ENCODE measurements at regions not wholly inside any gene's neighbourhood (a gene's known extent, or its start where the extent isn't known, plus 50 kb on each side); places are given as distances from the start of the nearest gene placed in this dataset.

DNA sequence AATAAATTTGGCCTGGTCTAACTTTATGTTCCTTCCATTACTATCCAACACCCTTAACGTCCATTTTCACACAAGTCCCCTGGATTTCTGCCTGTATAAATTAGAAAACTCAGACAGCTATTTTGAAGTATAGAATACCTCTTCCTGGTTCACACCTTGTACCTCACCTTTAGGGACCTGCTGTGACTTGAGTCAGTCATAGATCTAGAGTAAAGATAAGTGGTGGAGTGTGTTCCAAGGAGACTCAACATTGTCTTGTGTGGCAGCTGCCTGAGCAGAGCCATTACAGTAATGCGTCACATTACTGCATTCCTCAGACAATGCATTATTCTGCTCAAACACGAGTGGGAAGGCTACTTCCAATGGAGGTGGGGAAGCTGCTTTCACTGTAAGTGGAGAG, 513.9 kb downstream of the ADRA2A start:
- DNase-seq (no peak), ATAC-seq (no peak)
- Mint-ChIP-seq H3K27ac (no peak overlapping the region), H3K9me3 (peaks cover 0 to 3% (median 0%) of the 10 kb centered on the region in 11 donors), H3K4me3 (no peak overlapping the region), H3K36me3 (no peaks in the 10 kb centered on the region), H3K4me1 (no peaks in the 10 kb centered on the region), H3K27me3 (peaks cover 0 to 11% (median 0%) of the 10 kb centered on the region in 5 donors)
- intact Hi-C loops (cut with micrococcal nuclease), result loop anchor here in 1 of 2 donors (10.0 kb wide), 1 partner anchor 846 kb away; no protein-coding TSS in a partner anchor
- Histone ChIP-seq H3K27me3 (ENCODE audit: control insufficient read depth in 2 of 2, insufficient read depth in 2 of 2, low read length in 2 of 2) (no peaks in the 10 kb centered on the region), H3K4me3 (ENCODE audit: low read length) (no peak overlapping the region), H3K27ac (ENCODE audit: low read depth, low read length) (no peak overlapping the region), H3K9me3 (ENCODE audit: control insufficient read depth in 2 of 3, low read length in 3 of 3) (no peaks in the 10 kb centered on the region), H3K36me3 (ENCODE audit: control insufficient read depth in 2 of 3, insufficient read depth in 3 of 3, low read length in 3 of 3) (no peaks in the 10 kb centered on the region), H3K4me1 (ENCODE audit: control insufficient read depth in 2 of 2, insufficient read depth in 2 of 2, low read length in 2 of 2) (no peaks in the 10 kb centered on the region)
- ChIA-PET POLR2A (no interaction called here), CTCF (no interaction called here)

DNA sequence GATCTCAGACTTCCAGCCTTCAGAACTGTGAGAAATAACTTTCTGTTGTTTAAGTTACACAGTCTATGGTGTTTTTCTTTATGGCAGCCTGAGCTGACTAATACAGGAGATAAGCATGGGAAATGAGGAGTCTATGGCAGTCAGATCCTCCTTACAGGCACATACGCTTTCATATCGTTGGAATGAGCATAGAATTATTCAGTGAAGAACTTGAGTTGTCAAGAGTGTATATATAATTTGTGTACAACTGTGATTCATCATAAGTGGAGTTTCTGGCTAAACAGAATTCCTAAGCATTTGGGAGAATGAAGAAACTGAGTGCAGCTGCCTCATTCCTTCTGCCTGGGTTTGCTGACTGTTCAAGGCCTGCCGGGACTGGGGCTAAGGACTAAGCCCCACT, 516.7 kb downstream of the ADRA2A start:
- Histone ChIP-seq H3K27ac (ENCODE audit: low read depth, low read length) (no peak overlapping the region), H3K9me3 (ENCODE audit: control insufficient read depth in 2 of 3, low read length in 3 of 3) (no peaks in the 10 kb centered on the region), H3K36me3 (ENCODE audit: control insufficient read depth in 2 of 3, insufficient read depth in 3 of 3, low read length in 3 of 3) (no peaks in the 10 kb centered on the region), H3K4me3 (ENCODE audit: low read length) (no peak overlapping the region), H3K4me1 (ENCODE audit: control insufficient read depth in 2 of 2, insufficient read depth in 2 of 2, low read length in 2 of 2) (no peaks in the 10 kb centered on the region), H3K27me3 (ENCODE audit: control insufficient read depth in 2 of 2, insufficient read depth in 2 of 2, low read length in 2 of 2) (no peaks in the 10 kb centered on the region)
- CTCF ChIA-PET, result no interaction called here
- DNase-seq (no peak), ATAC-seq (no peak)
- H3K4me1 Mint-ChIP-seq, result no peaks in the 10 kb centered on the region
- H3K4me3 Mint-ChIP-seq, result no peak overlapping the region
- peaks cover 0 to 15% (median 3%) of the 10 kb centered on the region in 5 donors for H3K27me3 Mint-ChIP-seq
- intact Hi-C loops (cut with micrococcal nuclease), result loop anchor here in 1 of 2 donors (10.0 kb wide), 1 partner anchor 849 kb away; no protein-coding TSS in a partner anchor
- H3K9me3 Mint-ChIP-seq, result peaks cover 0 to 3% (median 0%) of the 10 kb centered on the region in 11 donors
- POLR2A ChIA-PET, result no interaction called here
- no peaks in the 10 kb centered on the region for H3K36me3 Mint-ChIP-seq
- H3K27ac Mint-ChIP-seq, result no peak overlapping the region

GRCh38 chr10:111595173-111595572, 518.3 kb downstream of the ADRA2A start:
- DNase-seq (no peak), ATAC-seq (no peak)
- ChIA-PET CTCF (no interaction called here), POLR2A (no interaction called here)
- Mint-ChIP-seq H3K4me3 (no peak overlapping the region), H3K36me3 (no peaks in the 10 kb centered on the region), H3K27ac (no peak overlapping the region), H3K4me1 (no peaks in the 10 kb centered on the region), H3K9me3 (peaks cover 0 to 3% (median 0%) of the 10 kb centered on the region in 11 donors), H3K27me3 (peaks cover 0 to 16% (median 10%) of the 10 kb centered on the region in 5 donors)
- Histone ChIP-seq H3K36me3 (ENCODE audit: control insufficient read depth in 2 of 3, insufficient read depth in 3 of 3, low read length in 3 of 3) (no peaks in the 10 kb centered on the region), H3K27me3 (ENCODE audit: control insufficient read depth in 2 of 2, insufficient read depth in 2 of 2, low read length in 2 of 2) (no peaks in the 10 kb centered on the region), H3K4me1 (ENCODE audit: control insufficient read depth in 2 of 2, insufficient read depth in 2 of 2, low read length in 2 of 2) (no peaks in the 10 kb centered on the region), H3K9me3 (ENCODE audit: control insufficient read depth in 2 of 3, low read length in 3 of 3) (no peaks in the 10 kb centered on the region), H3K27ac (ENCODE audit: low read depth, low read length) (no peak overlapping the region), H3K4me3 (ENCODE audit: low read length) (no peak overlapping the region)
- intact Hi-C loops (cut with micrococcal nuclease), result loop anchor here (5.0 to 10.0 kb wide), 4 partner anchors 518 to 1283 kb away; partner anchors contain the start of gene ADRA2A (in 1 of the 2)

- intact Hi-C loops (cut with micrococcal nuclease), result loop anchor here (5.0 to 10.0 kb wide), 4 partner anchors 521 to 1286 kb away; partner anchors contain the start of gene ADRA2A (in 1 of the 2)
- DNase-seq, result peak in 8 of 9 donors; percentile 1 to 47 (median 30)
Observed at GRCh38 chr10:111598433-111599059, 521.7 kb downstream of the ADRA2A start.

GRCh38 chr10:111599943-111600342, 523.1 kb downstream of the ADRA2A start:
- Histone ChIP-seq H3K4me1 (ENCODE audit: control insufficient read depth in 2 of 2, insufficient read depth in 2 of 2, low read length in 2 of 2) (no peaks in the 10 kb centered on the region), H3K36me3 (ENCODE audit: control insufficient read depth in 2 of 3, insufficient read depth in 3 of 3, low read length in 3 of 3) (no peaks in the 10 kb centered on the region), H3K27ac (ENCODE audit: low read depth, low read length) (no peak overlapping the region), H3K27me3 (ENCODE audit: control insufficient read depth in 2 of 2, insufficient read depth in 2 of 2, low read length in 2 of 2) (no peaks in the 10 kb centered on the region), H3K9me3 (ENCODE audit: control insufficient read depth in 2 of 3, low read length in 3 of 3) (no peaks in the 10 kb centered on the region), H3K4me3 (ENCODE audit: low read length) (no peak overlapping the region)
- Mint-ChIP-seq H3K9me3 (no peaks in the 10 kb centered on the region), H3K27ac (no peak overlapping the region), H3K4me3 (no peak overlapping the region), H3K27me3 (peaks cover 0 to 24% (median 16%) of the 10 kb centered on the region in 5 donors), H3K36me3 (no peaks in the 10 kb centered on the region), H3K4me1 (no peaks in the 10 kb centered on the region)
- no peak for ATAC-seq
- CTCF ChIA-PET, result interaction anchor here (0.6 kb wide), 1 partner anchor 715 kb away, joined by 3 read pairs; no protein-coding TSS in a partner anchor
- intact Hi-C loops (cut with micrococcal nuclease), result loop anchor here (5.0 to 10.0 kb wide), 4 partner anchors 523 to 1288 kb away; partner anchors contain the start of gene ADRA2A (in 1 of the 2)
- no peak for DNase-seq
- POLR2A ChIA-PET, result no interaction called here

More at GRCh38 chr10:111598433-111599059, 521.7 kb downstream of the ADRA2A start:
- no peaks in the 10 kb centered on the region for H3K36me3 Mint-ChIP-seq
- ChIA-PET CTCF (interaction anchor here (1.0 to 1.2 kb wide), 3 partner anchors 986 to 991 kb away, joined by 3 to 5 read pairs (median 4); no protein-coding TSS in a partner anchor), POLR2A (no interaction called here)
- peak; percentile 62 for ATAC-seq
- H3K4me1 Mint-ChIP-seq, result no peaks in the 10 kb centered on the region
- H3K27me3 ChIP-seq (ENCODE audit: control insufficient read depth in 2 of 2, insufficient read depth in 2 of 2, low read length in 2 of 2), result no peaks in the 10 kb centered on the region
- no peak overlapping the region for H3K27ac ChIP-seq (ENCODE audit: low read depth, low read length)
- H3K27ac Mint-ChIP-seq, result no peak overlapping the region
- no peaks in the 10 kb centered on the region for H3K9me3 Mint-ChIP-seq
- H3K4me3 ChIP-seq (ENCODE audit: low read length), result no peak overlapping the region
- peaks cover 0 to 21% (median 12%) of the 10 kb centered on the region in 5 donors for H3K27me3 Mint-ChIP-seq
- no peak overlapping the region for H3K4me3 Mint-ChIP-seq
- H3K4me1 ChIP-seq (ENCODE audit: control insufficient read depth in 2 of 2, insufficient read depth in 2 of 2, low read length in 2 of 2), result no peaks in the 10 kb centered on the region
- no peaks in the 10 kb centered on the region for H3K36me3 ChIP-seq (ENCODE audit: control insufficient read depth in 2 of 3, insufficient read depth in 3 of 3, low read length in 3 of 3)
- no peaks in the 10 kb centered on the region for H3K9me3 ChIP-seq (ENCODE audit: control insufficient read depth in 2 of 3, low read length in 3 of 3)

DNA sequence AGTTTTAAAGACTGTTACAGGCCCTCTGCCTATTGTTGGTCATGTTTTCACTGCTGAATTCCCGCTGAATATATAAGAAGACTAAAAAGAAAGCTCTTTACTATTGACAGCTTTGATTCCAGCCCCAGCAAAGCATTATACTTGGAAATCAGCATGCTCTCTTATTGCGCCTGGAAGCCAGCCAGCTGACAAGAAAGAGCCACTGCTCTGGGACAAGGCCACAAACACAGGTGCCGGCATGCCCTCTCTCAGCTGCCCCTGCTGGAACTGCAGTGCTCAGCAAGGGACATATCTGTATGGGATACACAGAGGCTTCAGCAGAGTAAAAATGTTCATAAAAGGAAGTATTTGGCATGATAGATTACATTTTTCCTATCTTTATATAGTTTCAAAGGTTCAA, 523.9 kb downstream of the ADRA2A start:
- ATAC-seq, result no peak
- DNase-seq, result no peak
- Histone ChIP-seq H3K4me3 (ENCODE audit: low read length) (no peak overlapping the region), H3K4me1 (ENCODE audit: control insufficient read depth in 2 of 2, insufficient read depth in 2 of 2, low read length in 2 of 2) (no peaks in the 10 kb centered on the region), H3K27me3 (ENCODE audit: control insufficient read depth in 2 of 2, insufficient read depth in 2 of 2, low read length in 2 of 2) (no peaks in the 10 kb centered on the region), H3K27ac (ENCODE audit: low read depth, low read length) (no peak overlapping the region), H3K36me3 (ENCODE audit: control insufficient read depth in 2 of 3, insufficient read depth in 3 of 3, low read length in 3 of 3) (no peaks in the 10 kb centered on the region), H3K9me3 (ENCODE audit: control insufficient read depth in 2 of 3, low read length in 3 of 3) (no peaks in the 10 kb centered on the region)
- no peaks in the 10 kb centered on the region for H3K9me3 Mint-ChIP-seq
- peaks cover 0 to 29% (median 20%) of the 10 kb centered on the region in 5 donors for H3K27me3 Mint-ChIP-seq
- POLR2A ChIA-PET, result no interaction called here
- intact Hi-C loops (cut with micrococcal nuclease), result no loop called here
- no peak overlapping the region for H3K4me3 Mint-ChIP-seq
- H3K36me3 Mint-ChIP-seq, result no peaks in the 10 kb centered on the region
- CTCF ChIA-PET, result no interaction called here
- H3K27ac Mint-ChIP-seq, result no peak overlapping the region
- H3K4me1 Mint-ChIP-seq, result no peaks in the 10 kb centered on the region

- no peaks in the 10 kb centered on the region for H3K9me3 ChIP-seq (ENCODE audit: control insufficient read depth in 2 of 3, low read length in 3 of 3)
- no peak for DNase-seq
- Mint-ChIP-seq H3K9me3 (peaks cover 0 to 8% (median 0%) of the 10 kb centered on the region in 11 donors), H3K27me3 (peaks cover 0 to 8% (median 6%) of the 10 kb centered on the region in 5 donors), H3K4me3 (no peak overlapping the region), H3K27ac (no peak overlapping the region), H3K4me1 (no peaks in the 10 kb centered on the region), H3K36me3 (no peaks in the 10 kb centered on the region)
- no peaks in the 10 kb centered on the region for H3K4me1 ChIP-seq (ENCODE audit: control insufficient read depth in 2 of 2, insufficient read depth in 2 of 2, low read length in 2 of 2)
- ChIA-PET CTCF (no interaction called here), POLR2A (no interaction called here)
- H3K36me3 ChIP-seq (ENCODE audit: control insufficient read depth in 2 of 3, insufficient read depth in 3 of 3, low read length in 3 of 3), result no peaks in the 10 kb centered on the region
- ATAC-seq, result no peak
- no peak overlapping the region for H3K27ac ChIP-seq (ENCODE audit: low read depth, low read length)
- H3K27me3 ChIP-seq (ENCODE audit: control insufficient read depth in 2 of 2, insufficient read depth in 2 of 2, low read length in 2 of 2), result no peaks in the 10 kb centered on the region
- intact Hi-C loops (cut with micrococcal nuclease), result no loop called here
- H3K4me3 ChIP-seq (ENCODE audit: low read length), result no peak overlapping the region
Observed at GRCh38 chr10:111612273-111612672, 535.4 kb downstream of the ADRA2A start.

Data from naive thymus-derived CD4-positive, alpha-beta T cell (primary cell).